Activated T-helper 9 cell treated with anti-CD3 and anti-CD28 coated beads, Interleukin-2, amount 50 U/mL, for 16 hours (primary cell): ENCODE measurements at regions not wholly inside any gene's neighbourhood (a gene's known extent, or its start where the extent isn't known, plus 50 kb on each side); places are given as distances from the start of the nearest gene placed in this dataset.

Source experiments
- DNase-seq: peaks from one replicate; pipeline ENCODE4 v3.0.0-alpha.2; 2020; ENCODE audit warnings: low read depth

DNA sequence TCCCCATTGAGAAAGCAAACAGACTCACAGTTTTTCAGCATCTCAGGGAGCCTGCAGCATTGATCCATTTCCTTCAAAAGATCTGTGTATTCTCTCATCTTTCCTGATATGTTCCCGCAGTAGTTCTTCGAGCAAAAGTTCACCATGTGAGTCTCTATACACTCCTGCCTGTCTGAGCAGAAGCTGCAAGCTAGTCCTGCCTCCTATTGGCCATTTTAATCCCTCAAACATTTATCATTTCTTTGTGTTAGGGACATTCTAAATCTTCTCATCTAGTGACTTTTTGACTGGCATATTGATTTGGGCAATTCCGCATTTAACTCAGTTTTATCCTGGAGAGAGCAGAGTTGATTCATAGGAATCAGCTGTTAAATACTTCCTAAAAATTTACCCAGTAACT, 660.4 kb upstream of the KLF12 start:
- DNase-seq = no peak

DNA sequence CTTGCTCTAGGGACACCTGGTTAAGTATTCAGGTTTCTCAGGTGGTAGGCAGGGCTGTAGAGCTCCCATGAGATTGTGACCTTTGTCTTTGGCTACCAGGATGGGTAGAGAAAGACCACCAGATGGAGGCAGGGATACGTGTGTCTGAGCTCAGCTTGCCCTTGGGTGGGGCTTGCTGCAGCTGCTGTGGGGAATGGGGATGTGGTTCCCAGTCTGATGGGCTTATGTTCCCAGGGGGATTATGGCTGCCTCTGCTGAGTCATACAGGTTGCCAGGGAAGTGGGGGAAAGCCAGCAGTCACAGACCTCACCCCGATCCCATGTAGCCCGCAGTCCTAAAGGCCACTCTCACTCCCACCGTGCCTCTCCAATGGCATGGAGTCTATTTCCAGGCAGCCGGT, 659.9 kb upstream of the KLF12 start:
- no peak for DNase-seq

DNA sequence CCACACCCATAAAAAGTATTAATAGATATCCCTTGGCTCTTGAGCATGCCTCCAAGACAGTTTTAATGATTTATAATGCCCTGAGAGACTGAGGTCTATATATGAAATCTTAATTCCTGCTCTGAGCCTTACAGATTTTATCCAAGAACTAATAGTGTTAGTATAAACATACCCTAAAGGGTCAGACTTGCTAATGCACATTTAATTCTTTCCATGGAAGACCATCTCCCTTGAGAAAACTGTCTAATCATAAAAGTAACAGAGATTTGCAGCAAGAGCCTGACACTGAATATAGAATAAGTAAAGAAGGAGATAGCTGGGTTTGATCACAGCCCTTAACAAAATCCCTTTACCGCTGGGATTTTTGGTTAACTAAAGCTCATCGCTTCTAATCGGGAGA, 650.8 kb upstream of the KLF12 start:
- no peak for DNase-seq

DNA sequence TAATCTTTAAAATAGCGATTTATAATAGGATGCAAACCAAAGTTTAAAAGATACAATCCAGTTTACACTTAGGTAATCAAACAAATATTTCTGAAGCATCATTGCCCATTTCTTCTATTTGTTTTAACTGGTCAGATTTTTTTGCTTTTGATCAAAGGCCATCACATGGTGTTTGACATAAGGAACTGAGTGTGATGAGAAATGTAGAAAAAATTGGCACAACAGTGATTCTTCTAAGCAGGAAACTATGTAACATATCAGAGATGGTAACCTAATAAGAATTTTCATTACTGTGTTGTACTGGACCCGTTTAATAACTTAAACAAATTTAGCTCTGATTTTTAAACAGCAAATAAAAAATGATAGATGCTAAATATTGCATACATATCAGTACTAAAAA, 644.7 kb upstream of the KLF12 start:
- DNase-seq = no peak

DNA sequence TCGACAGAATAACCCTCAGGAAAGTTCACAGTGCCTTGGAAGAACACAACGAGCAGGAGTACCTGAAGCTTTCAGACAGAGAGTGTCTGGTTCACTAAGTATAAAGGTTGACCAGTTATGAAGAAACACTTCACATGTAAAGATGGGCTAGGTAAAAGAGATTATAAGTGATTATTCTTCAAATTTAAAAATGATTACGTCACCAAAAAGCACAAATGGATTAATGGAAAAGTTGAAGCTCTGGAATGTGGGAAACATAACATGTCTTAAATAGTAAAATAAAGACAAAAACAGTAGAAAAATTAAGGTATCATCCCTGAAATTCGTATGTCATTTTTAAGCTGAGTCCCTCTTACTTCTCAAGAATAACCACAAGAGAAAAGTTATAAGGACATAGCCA, 643.9 kb upstream of the KLF12 start:
- DNase-seq = no peak

DNA sequence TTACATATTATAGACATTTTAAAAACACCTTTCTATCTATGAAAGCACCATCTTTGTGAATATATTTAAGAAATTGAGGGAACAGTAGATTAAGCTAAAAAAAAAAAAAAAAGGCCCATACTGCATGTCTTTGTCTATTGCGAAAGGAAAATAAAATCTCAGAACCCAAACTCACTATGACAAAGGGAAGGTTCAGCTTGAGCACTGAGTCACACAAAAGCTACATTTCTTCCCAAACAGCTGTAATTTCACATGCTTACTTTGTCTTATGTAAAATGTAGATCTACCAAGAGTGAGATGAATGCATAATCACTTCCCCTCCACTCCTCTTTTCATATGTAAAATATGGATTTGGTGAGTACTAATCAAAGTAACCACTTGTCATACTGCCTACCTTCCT, 640.1 kb upstream of the KLF12 start:
- DNase-seq = no peak

DNA sequence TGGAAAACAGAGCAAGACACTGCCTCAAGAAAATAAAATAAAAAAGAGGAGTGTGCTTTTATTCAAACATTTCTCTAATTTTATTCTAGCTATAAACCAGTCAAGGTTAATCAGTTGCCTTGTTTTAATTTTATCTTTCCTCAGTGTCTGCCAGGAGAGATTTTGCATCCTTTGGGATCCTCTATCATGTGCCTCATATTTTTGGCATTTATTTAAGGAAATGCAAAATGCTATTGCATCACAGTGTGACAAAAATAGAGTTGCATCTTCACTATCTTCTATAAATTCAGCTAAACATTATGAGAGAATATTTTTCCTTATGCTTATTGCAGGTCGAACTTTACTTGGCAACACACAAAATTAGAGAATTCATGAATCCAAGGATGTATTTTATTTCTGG, 639.0 kb upstream of the KLF12 start:
- DNase-seq = no peak

DNA sequence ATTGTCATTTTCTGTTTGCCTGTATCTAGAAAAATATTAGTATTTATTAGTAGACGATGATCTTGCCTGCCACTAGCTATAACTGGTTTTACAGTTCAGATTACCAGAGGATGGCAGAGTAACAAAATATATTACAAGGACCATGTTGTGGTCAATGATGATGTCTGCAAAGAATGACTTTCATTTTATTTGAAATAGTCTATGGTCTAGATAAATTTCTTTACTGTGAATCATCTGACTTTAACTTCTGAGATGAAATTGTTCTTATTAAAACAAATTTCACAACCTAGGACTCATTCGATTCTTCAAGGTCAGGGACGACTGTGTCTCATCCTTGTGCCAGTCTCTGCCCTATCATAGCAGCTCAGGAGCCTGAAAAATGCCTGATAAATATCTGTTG, 637.8 kb upstream of the KLF12 start:
- DNase-seq = no peak

DNA sequence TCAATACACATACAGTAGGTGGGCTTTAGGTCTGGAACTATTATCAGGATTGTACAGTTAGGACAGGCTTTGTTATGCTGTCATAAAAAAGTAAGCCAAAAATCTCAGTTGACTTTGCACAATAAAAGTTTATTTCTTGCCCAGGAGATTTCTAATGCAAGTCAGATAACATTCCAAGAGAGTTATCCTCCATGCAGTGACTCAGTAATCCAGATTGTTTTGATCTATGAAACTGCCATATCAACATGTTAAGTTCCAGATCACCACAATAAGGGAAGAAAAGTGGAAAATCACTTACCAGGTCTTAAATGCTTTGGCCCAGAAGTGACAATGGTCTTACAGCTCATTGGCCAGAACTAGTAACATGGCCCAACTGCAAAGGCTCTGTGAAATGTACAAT, 636.2 kb upstream of the KLF12 start:
- DNase-seq = no peak

DNA sequence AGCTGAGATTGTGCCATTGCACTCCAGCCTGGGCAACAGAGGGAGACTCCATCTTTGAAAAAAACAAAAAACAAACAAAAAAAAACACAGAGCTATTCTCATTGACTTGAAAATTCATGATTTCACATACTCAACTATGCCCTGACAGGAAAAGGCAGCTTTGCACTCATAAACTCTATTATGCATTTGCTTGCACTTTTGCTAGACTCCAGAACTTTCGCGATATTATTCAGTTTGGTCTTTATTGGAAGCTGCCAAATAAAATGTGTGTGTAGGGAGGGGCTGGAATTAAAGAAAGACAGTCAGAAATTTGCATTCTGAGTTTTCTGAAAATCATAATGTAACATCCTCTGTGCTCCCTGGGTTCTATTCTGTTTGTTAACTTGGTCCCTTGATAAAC, 635.1 kb upstream of the KLF12 start:
- no peak for DNase-seq

DNA sequence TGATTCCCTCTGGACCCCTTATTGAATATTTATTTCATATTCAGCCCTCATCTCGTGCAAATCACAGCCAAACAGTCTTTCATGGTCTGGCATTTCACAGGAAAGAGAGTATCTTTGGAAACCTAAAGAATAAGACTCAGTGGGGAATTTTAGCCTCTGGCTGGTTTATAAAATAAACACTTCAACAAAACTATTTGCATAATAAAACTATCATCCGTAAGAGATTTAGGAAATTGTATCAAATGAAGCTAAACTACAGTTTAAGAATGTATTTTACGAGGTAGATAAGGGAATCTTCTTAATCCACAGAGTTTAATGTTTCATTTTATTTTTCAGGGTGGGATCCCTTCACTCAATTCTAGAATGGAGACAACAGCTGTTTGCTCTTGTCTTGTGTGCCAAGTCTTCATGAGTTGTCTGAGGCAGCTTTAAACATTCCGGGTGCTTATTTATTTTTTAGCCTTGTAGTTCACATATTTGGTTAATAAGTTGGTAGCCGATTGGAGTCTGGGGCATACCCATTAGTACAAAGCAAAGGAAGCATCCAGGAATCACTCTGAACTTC, 634.4 kb upstream of the KLF12 start:
- no peak for DNase-seq

DNA sequence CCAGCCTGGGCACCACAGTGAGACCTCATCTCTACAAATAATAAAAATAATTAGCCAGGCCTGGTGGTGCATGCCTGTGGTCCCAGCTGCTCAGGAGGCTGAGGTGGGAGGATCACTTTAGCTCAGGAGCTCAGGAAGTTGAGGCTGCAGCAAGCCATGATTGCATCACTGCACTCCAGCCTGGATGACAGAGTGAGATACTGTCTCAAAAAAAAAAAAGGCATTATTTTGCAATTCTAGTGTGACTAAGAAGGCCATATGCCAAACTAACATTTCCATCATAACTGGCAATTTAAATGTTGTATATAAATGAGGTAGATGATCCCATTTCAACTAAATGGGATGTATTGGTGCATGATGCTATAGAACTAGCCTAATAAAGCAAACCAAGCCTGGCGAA, 632.8 kb upstream of the KLF12 start:
- no peak for DNase-seq

DNA sequence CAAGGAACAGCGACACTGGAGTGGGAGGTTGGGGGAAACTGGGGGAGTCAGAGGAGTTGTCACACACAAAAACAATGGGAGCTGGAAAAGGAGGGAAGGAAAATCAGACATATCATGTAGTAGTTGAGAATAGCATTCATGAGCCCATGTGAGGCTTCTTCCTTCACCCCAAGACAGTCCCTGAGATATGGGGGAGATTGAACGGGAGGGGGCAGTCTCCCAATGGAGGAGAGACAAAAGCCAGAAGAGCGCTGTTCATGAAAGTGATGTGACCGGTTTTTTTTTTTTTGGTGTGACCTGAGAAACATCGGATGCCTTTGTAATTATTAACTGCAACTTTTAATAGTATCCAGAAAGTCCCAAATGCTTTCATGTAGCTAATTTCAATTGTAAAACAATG, 631.8 kb upstream of the KLF12 start:
- no peak for DNase-seq

DNA sequence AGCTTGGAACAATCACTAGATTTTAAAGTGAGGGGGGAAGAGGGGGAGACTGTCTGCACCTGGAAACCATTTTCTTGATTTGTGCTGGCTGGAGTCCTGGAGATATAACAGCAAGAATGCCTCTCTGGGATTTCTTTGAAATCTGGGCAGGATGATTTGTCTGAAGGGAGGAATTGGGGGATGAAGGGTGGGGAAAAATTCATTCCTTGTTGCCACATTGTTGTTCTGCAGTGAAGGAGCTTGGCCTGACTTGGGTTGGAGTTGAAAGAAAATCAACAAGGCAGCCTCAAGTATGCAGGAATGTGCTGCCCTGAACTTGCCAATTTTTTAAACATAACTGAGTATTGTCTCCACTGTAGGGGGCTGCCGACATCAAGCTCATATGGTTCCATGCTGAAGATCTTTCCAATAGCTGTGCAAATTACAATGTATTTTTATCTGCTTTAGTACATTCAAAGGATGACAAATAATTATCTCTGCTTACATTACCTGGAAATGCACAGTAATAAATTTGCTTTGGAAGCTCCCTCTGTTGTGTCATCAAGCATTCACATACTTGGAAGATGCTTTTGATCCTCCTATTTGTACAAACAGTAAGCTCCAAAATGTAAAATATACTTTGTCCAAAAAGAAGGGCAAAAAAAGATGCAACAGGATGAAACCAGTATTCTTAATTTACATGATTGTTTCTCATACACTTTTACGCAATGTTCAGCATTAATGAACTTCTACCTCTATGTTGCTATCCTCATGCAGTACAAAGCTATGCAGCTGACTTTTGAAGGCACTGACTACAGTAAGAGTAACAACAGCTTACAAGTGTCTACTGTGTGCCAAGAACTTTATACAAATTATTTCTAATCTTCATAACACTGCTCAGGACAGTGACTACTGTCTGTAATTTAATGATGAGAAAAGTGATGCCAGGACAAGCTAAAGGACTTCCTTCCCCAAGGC, 627.9 kb upstream of the KLF12 start:
- no peak for DNase-seq

DNA sequence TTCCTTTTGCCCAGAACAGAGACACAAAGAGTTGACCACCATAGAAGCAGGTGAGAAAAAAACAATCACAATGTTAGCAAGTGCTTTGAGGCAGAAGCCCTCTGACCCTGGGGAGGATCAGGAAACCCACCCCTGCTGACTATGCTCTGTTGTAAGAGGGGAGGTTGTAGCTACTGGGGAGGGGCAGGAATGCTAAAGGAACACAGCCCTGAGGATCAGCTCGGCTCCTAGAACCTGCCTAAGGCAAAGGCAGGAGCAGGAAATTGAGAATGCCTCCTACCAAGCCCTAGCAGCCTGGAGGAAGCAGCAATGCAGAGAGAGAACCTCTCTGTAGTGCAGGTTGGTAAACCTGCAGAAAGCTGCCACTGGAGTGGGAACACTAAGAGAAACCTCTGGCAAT, 624.0 kb upstream of the KLF12 start:
- DNase-seq = no peak

DNA sequence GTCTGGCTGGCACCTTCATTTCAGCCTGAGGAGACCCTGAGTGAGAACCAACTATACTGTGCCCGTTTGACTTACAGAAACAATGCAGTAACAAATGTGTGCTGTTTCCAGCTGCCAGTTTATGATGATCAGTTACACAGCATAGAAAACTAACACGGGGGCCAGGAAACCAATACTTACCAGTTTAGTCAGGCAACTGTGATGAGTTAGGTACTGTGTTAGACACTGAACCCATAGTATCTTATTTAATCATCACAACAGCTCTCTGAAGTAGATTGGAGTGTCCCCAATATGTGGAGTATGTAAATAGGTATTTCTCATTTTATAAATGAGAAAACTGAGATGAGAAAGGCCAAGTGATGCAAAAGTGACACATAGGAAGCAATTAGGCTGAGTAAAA, 620.9 kb upstream of the KLF12 start:
- DNase-seq = no peak

DNA sequence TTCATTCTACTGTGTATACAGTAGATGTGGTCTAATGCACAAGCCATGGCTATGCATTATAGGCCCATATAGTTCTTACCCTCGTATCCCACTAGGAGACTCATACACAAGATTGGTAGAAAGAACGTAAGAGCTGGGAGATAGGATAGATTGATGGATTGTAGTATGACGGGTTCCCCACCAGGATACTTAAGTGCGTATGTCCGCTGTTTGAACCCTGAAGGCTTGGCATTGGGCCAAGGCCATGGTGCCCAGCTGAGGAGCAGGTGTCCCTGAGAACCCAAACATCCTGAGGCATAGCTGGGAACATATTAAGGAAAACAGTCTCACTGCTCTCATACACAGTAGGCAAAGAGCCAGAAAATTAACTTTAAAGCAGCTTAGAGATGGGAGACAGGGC, 617.5 kb upstream of the KLF12 start:
- DNase-seq = no peak

DNA sequence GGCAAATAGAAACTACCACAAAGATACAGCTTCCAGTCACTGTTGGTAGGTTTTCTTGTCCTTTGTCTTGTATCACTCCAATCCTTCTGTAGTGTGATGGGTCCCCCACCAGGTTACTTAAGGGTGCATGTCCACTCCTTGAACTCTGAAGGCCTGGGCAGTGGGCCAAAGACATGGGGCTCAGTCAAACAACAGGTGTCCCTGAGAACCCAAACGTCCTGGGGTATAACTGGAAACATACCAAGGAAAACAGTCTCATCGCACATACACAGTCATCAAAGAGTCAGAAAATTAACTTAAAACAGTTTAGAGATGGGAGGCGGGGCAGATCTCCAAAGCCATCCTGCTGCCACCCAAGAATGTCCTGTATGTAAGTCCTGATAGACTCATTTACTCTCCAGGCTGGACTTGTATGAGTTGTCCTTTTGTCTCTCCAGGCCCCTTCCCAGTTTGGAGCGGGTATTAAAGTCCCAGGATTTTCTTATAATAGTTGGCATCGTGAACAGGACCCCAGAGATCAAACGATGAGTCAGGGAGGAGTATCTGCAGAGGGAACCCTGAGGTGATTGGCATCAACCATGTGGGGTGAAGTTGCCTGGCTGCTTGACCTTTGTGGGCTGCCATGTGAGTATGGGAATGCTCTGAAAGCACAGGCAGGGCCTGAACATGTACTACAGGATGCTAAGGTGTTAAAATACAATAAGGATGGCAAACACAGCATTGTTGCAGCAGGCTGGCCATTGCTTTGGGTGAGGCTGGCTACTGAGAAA, 613.2 kb upstream of the KLF12 start:
- no peak for DNase-seq

DNA sequence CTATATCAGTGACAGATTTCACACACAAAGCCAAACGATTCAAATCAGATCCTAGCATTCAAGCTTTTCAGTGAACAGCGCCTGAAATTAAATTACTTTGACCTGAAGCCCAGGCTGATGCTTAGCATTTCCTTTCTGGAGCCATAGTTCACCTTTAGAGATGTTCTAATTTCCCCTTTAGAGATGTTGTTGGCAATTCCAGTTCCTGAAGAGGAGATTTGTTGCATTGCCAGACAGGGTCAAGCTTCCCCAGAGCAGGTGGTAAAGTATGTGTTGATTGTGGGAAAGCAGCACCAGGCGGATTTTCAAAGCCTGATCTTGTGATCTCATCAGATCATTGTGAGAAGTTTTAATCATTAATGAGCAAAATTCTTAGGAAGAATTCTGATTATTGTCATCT, 609.8 kb upstream of the KLF12 start:
- no peak for DNase-seq

DNA sequence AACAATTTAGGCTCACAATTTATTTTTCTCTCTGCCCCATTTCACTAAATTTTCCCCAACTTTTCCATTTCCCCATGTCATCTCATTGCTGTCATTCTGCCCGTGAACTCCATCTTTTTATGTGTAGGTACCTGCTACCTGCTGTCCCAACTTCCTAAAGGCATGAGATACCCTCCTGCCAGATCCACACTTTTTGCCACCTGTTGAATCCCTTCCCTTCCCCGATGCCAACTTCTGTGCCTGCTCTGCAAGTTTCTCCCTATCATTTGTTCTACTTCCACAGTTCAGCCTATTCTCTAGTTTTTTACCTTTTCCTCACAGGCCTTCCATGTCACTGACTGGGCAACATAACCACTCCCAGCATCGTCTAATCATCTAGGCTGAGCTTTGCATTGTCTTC, 607.5 kb upstream of the KLF12 start:
- no peak for DNase-seq

DNA sequence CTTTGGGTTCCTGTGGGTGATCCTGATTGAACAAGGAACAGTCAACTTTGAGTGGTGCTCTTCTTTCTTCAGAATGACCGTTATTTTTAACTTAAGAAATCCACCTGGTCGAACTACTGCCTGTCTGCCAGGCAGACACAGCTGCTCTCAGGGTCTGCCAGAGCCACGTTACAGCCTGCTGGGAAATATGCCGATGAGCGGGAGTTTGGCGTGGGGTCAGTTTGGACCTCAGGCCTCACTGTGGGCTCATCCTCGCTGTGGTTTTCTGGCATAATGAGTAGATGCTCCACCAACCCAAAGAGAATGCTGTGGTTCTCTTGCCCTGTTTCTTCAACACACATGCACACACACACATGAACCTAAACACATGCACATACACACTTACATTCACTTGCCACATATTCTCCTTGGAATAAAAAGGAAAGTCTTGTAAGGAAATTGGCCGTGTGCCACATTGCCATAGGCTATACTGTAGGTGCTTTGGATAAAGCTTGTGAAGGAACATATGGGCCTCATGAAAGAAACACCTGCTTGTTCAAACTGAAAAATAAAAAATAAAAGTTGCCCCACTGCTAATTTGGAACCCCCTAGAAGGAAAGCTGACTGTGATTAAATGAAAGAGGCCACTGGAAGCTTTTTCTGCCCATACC, 598.7 kb upstream of the KLF12 start:
- DNase-seq = no peak

DNA sequence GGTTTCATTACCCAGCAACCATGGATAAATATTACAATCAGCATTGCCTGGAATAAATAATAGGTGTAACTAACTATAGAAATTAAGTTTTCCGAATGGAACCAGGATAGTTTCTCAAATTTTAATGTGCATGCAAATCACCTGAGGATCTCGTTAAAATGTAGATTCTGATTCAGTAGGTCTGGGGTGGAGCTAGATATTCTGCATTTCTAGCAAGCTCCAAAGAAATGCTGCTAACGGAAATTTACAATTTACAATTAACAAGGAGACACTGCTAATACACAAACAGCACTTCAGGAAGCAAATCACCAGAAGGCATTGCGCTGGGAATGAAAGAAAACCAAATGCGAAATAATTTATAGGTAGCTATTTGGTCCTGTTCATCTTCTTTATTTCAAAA, 597.5 kb upstream of the KLF12 start:
- DNase-seq = no peak
